GM12892 (cell line): ENCODE measurements at regions not wholly inside any gene's neighbourhood (a gene's known extent, or its start where the extent isn't known, plus 50 kb on each side); places are given as distances from the start of the nearest gene placed in this dataset.

Experiments used
- POLR2A ChIP-seq: IDR thresholded peaks from 2 replicates; pipeline ENCODE4 v1.6.1; 2011; ENCODE audit warnings: low read depth, low read length, control low read depth
- POLR2AphosphoS5 ChIP-seq: IDR thresholded peaks from 2 replicates; pipeline ENCODE4 v1.6.1; 2011; ENCODE audit warnings: low read depth, low read length, control low read depth

GRCh38 chr19:31119951-31120690, 229.1 kb downstream of the TSHZ3 start:
- TF ChIP-seq POLR2AphosphoS5: no peak
- TF ChIP-seq POLR2A: no peak
